Fibroblast of the conjunctiva (primary cell): ENCODE measurements at regions not wholly inside any gene's neighbourhood (a gene's known extent, or its start where the extent isn't known, plus 50 kb on each side); places are given as distances from the start of the nearest gene placed in this dataset.
A peak's percentile ranks its signal among the peaks of the same experiment; 100 is the strongest.

Source experiments
- DNase-seq: peaks from one replicate; pipeline ENCODE4 v3.0.0-alpha.2; 2010; ENCODE audit warnings: low read depth

DNA sequence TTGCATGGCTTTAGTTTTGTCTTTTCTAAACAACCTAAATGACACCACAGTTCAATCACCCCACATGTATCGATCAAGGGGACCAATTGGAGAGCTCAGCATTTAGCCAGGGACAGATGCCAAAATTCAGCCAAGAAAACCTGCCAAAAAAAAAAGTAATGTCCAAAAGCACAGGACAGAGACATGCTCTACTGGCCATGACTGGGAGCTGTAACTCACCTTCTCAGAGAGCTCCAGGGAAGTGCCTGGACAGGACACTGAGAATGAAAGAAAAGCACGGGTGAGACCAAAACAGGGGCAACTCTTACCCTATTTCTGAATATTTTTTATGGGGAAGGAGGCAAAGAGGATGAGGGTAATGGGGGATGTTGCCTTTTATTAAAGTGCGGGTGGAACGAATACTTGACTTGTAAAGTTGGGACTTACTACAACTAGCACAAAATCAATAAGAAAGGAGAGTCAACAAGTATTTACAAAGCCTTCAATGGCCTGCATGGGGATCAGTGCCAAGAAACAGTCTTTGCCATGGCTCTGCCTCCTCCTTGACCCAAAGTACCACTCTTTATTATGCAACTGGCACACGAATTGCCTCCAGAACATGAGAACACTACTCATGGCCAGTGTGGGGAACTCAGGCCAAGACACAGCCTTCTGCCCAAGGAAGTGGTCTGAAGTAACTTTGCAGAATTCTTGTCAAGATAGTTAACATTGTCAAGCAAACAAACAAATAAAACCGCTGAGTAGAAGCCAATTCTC is 72.9 kb upstream of the HK2 start:
- no peak for DNase-seq

- no peak for DNase-seq
Observed at GRCh38 chr2:74762789-74763188, 71.1 kb upstream of the HK2 start.

GRCh38 chr2:74763962-74764428 is 69.9 kb upstream of the HK2 start:
- no peak for DNase-seq

GRCh38 chr2:74764429-74765272 is 69.3 kb upstream of the HK2 start:
- no peak for DNase-seq

GRCh38 chr2:74766780-74767179 is 67.1 kb upstream of the HK2 start:
- no peak for DNase-seq

- DNase-seq: no peak
Observed at GRCh38 chr2:74767618-74768017, 66.3 kb upstream of the HK2 start.

- no peak for DNase-seq
Observed at GRCh38 chr2:74768401-74768914, 65.5 kb upstream of the HK2 start.

DNA sequence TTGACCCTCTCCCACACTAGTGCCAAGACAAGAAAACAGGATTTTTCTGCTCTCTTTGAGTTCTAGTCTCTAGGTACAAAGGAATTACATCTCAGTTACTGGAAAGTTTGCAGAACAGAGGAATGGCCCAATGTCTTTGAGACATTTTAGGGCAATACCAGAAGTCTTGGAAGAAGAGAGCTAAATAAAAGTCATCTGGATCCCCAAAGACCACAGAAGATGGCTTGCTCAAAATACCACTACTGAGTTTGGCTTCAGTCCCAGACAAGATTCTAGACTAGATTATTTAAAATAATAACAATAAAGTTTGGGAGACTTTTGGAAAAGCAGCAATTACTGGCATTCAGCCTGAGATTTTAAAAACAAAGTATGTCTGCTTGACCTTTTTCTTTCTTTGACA is 61.9 kb upstream of the HK2 start:
- DNase-seq: no peak

- no peak for DNase-seq
Observed at GRCh38 chr2:74777161-74777900, 56.6 kb upstream of the HK2 start.

GRCh38 chr2:74778381-74779264 is 55.3 kb upstream of the HK2 start:
- DNase-seq: peak; percentile 10

DNA sequence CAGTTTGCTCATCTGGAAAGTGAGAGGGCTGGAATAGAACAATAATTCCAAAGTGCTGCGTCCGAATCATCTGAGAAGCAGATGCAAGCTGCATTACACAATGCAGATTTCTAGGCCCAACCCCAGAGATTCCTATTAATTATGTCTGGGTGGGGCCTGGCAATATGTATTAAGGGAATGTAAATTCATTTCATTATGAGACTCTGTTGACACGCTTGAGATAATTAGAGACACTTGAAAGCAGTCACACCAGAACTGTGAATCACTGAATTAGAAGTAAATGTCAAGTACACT is 54.7 kb upstream of the HK2 start:
- DNase-seq: no peak

DNA sequence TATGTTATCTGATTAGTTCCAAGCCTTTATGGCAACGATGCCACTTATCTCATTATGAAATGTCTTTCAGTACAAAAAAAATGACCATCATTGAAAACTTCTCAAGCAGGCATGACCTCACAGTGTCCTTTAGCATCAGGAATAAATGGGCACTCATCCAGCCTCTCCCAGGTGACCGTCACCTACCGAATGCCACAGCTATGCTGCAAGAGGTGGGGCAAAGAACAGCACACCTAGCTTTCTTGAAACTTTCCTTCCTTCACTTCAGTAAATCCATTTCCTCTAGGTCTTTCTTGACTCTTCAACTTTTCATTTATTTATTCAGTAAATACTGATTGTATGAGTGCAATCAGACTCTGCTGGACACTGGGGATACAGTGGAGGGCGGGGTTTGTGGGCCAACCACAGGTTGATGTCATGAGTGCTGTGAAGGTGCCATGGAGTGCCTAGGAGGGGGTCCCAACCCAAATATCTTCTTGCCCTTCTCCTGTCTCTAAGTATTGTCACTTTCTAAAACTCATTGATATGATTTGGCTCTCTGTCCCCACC is 54.3 kb upstream of the HK2 start:
- no peak for DNase-seq
